ENCODE measurements at regions not wholly inside any gene's neighbourhood (a gene's known extent, or its start where the extent isn't known, plus 50 kb on each side); places are given as distances from the start of the nearest gene placed in this dataset.
A peak's percentile ranks its signal among the peaks of the same experiment; 100 is the strongest.

- TF ChIP-seq POLR2A (IDR thresholded peaks at IDR 0.05) (no peak), CTCF (IDR thresholded peaks at IDR 0.05) (peak; percentile 62 to 79 (median 66)), POLR2AphosphoS5 (IDR thresholded peaks at IDR 0.05) (no peak)
Observed at GRCh38 chr7:94087664-94088352, 83.7 kb upstream of the BET1 start.
